GM12878 (cell line): ENCODE measurements at regions not wholly inside any gene's neighbourhood (a gene's known extent, or its start where the extent isn't known, plus 50 kb on each side); places are given as distances from the start of the nearest gene placed in this dataset.

Experiments used
- ATAC-seq: fragments of 200-7000 bp; cut with Tn5 transposase; 3 replicates; pipeline ENCODE4 v1.9.1; 2020; ENCODE audit warnings: mild to moderate bottlenecking, moderate library complexity
- BruUV-seq: library from RNA; stranded (reverse); fragments of 400-500 nt; replicated peaks from 2 replicates; lab custom pipeline; 2021; lab: Mats Ljungman, UMichigan
- CTCF ChIA-PET: fragments of 300-600 bp; sonication (Branson Sonifier 250); formaldehyde crosslinking; extraction: SDS; loops from one replicate; lab custom pipeline; 2021; ENCODE audit warnings: inconsistent platforms; lab: Yijun Ruan, JAX
- POLR2A ChIA-PET: fragments of 350-600 bp; formaldehyde crosslinking; extraction: SDS; loops from one replicate; lab custom pipeline; 2021; ENCODE audit warnings: inconsistent platforms; lab: Charles Lee
- RAD21 ChIA-PET: fragments of 300-600 bp; sonication (Branson Sonifier 250); formaldehyde crosslinking; loops from one replicate; lab custom pipeline; 2023; ENCODE audit warnings: antibody characterized with exemption; ENCODE audit not compliant: unreplicated experiment; lab: Charles Lee
- SMC1A ChIA-PET: fragments of 300-600 bp; sonication (Branson Sonifier 250); formaldehyde crosslinking; loops from one replicate; lab custom pipeline; 2023; ENCODE audit not compliant: unreplicated experiment, uncharacterized antibody; lab: Charles Lee
- DNase-seq: peaks from one replicate; pipeline ENCODE4 v3.0.0-alpha.2; 2011; ENCODE audit warnings: low read depth, low spot score
- FAIRE-seq: peaks from 3 replicates; lab custom pipeline; 2011; peaks lifted over from hg19 to GRCh38; lab: Jason Lieb, UNC
- H2AFZ ChIP-seq: 2 replicates; pipeline ENCODE4 v1.6.0; 2011; ENCODE audit warnings: low read depth, low read length, control low read depth; ENCODE audit not compliant: control insufficient read depth
- H3K27ac ChIP-seq: 2 replicates; pipeline ENCODE4 v1.5.1; 2011; ENCODE audit warnings: control low read depth; ENCODE audit not compliant: control insufficient read depth, insufficient read depth
- H3K27me3 ChIP-seq, 2 experiments: replicated peaks in 1 of 2; 2 replicates each; pipeline versions ENCODE4 v1.6.0 to v1.6.1; 2011; ENCODE audit warnings: low read length in 1 of 2; ENCODE audit not compliant: control insufficient read depth in 2 of 2, insufficient read depth in 2 of 2
- H3K36me3 ChIP-seq, 2 experiments: 2 replicates each; pipeline ENCODE4 v1.5.1; 2011; ENCODE audit warnings: low read length in 1 of 2; ENCODE audit not compliant: control insufficient read depth in 2 of 2, insufficient read depth in 2 of 2
- H3K4me1 ChIP-seq: 2 replicates; pipeline ENCODE4 v1.6.1; 2011; ENCODE audit warnings: mild to moderate bottlenecking, low read length, moderate library complexity, mixed read lengths; ENCODE audit not compliant: control insufficient read depth, insufficient read depth
- H3K4me2 ChIP-seq: 2 replicates; pipeline ENCODE4 v1.6.0; 2011; ENCODE audit warnings: control low read depth; ENCODE audit not compliant: control insufficient read depth, insufficient read depth
- H3K4me3 ChIP-seq: fragments of 200-600 bp; sonication (generic); 2 replicates; pipeline ENCODE4 v1.5.1; 2016
- H3K79me2 ChIP-seq: 2 replicates; pipeline ENCODE4 v1.6.0; 2011; ENCODE audit warnings: low read length; ENCODE audit not compliant: control insufficient read depth, insufficient read depth
- H3K9ac ChIP-seq: 2 replicates; pipeline ENCODE4 v1.8.0; 2011; ENCODE audit warnings: low read length, control low read depth, mixed read lengths; ENCODE audit not compliant: control insufficient read depth, insufficient read depth
- H3K9me3 ChIP-seq: replicated peaks from 3 replicates; pipeline ENCODE4 v1.5.1; 2011; ENCODE audit warnings: mild to moderate bottlenecking, low read length; ENCODE audit not compliant: control insufficient read depth, insufficient read depth
- H4K20me1 ChIP-seq: 2 replicates; pipeline ENCODE4 v1.6.0; 2011; ENCODE audit not compliant: control insufficient read depth, insufficient read depth
- EGR1 ChIP-seq, 2 experiments: IDR thresholded peaks; 1 replicate in 1 of 2; 2 replicates in 1 of 2; pipeline ENCODE4 v1.6.1; 2011 to 2012; ENCODE audit warnings: low read depth in 2 of 2, low read length in 2 of 2, borderline replicate concordance in 1 of 2, mild to moderate bottlenecking in 1 of 2, moderate library complexity in 1 of 2
- IRF3 ChIP-seq: fragments of 450-650 bp; IDR thresholded peaks from 2 replicates; pipeline ENCODE4 v1.6.1; 2014; ENCODE audit warnings: mild to moderate bottlenecking
- RCOR1 ChIP-seq: conservative IDR thresholded peaks from 2 replicates; pipeline ENCODE4 v1.6.1; 2012; ENCODE audit warnings: low read depth, low read length, improper control_type of control experiment
- YY1 ChIP-seq: IDR thresholded peaks from 2 replicates; pipeline ENCODE4 v1.6.1; 2011; ENCODE audit warnings: low read depth, mild to moderate bottlenecking, low read length
- ZBTB11 ChIP-seq: fragments of 450-650 bp; formaldehyde crosslinking; IDR thresholded peaks from 2 replicates; pipeline ENCODE4 v1.5.0; 2022; ENCODE audit warnings: mild to moderate bottlenecking, missing genetic modification characterization
- ZNF24 ChIP-seq: fragments of 450-650 bp; IDR thresholded peaks from 2 replicates; pipeline ENCODE4 v1.6.1; 2017; ENCODE audit warnings: antibody characterized with exemption, mild to moderate bottlenecking
- WGBS: methylation state at CpG from one replicate; pipeline ENCODE4 v1.1.6; 2016; ENCODE audit warnings: low lambda C conversion rate; ENCODE audit not compliant: insufficient replicate concordance, insufficient coverage; ENCODE audit errors: missing lambda C conversion rate; 5-methylcytosine and 5-hydroxymethylcytosine counted together
- in situ Hi-C: fragments of 300-500 bp; cut with MboI; formaldehyde crosslinking; loops from 9 replicates; pipeline ENCODE4 v1.14.3; 2018; ENCODE audit warnings: mixed read lengths
- intact Hi-C: fragments of 100-400 bp; cut with micrococcal nuclease; formaldehyde crosslinking; loops from one replicate; pipeline ENCODE4 v1.14.2; 2022; ENCODE audit not compliant: unreplicated experiment

- Histone ChIP-seq H3K4me3 (no peak overlapping the region), H3K9ac (no peak overlapping the region), H3K36me3 (no peaks in the 10 kb centered on the region), H4K20me1 (no peaks in the 10 kb centered on the region), H2AFZ (no peak overlapping the region), H3K27ac (no peak overlapping the region), H3K79me2 (no peaks in the 10 kb centered on the region), H3K4me1 (no peaks in the 10 kb centered on the region), H3K27me3 (peaks cover 3 to 4% of the 10 kb centered on the region in 2 experiments; a peak in 2 of 4 replicates), H3K9me3 (no peaks in the 10 kb centered on the region), H3K4me2 (no peak overlapping the region)
- SMC1A ChIA-PET: no interaction called here
- BruUV-seq: no TSS peak
- no peak for ATAC-seq
- RAD21 ChIA-PET: no interaction called here
- CTCF ChIA-PET: interaction anchor here (0.9 to 1.1 kb wide), 2 partner anchors 13 to 45 kb away, joined by 3 read pairs; no protein-coding TSS in a partner anchor
- TF ChIP-seq RCOR1 (no peak), ZNF24 (no peak), IRF3 (no peak), ZBTB11 (no peak), YY1 (no peak), EGR1 (IDR thresholded peaks at IDR 0.05; ENCODE audit: borderline replicate concordance in 1 of 2, low read depth in 2 of 2, low read length in 2 of 2) (no peak)
- no peak for DNase-seq
- FAIRE-seq: no peak
- intact Hi-C loops: no loop called here
- POLR2A ChIA-PET: no interaction called here
- in situ Hi-C loops: no loop called here
- WGBS: 1% methylated on average over 3 of the region's 3 CpGs
Observed at GRCh38 chr7:142348100-142348499, 90.2 kb upstream of the PRSS58 start.
